ENCODE measurements at regions not wholly inside any gene's neighbourhood (a gene's known extent, or its start where the extent isn't known, plus 50 kb on each side); places are given as distances from the start of the nearest gene placed in this dataset.

GRCh38 chr17:62875296-62875695 lies 67.2 kb upstream of the MARCHF10 start:
- no peak for DNase-seq (ENCODE audit: low read depth, low spot score)
- Histone ChIP-seq H3K4me3 (ENCODE audit: low read depth in 2 of 2, low read length in 2 of 2) (no peak overlapping the region), H3K27me3 (ENCODE audit: control insufficient read depth, insufficient read depth, low read length) (no peaks in the 10 kb centered on the region), H3K4me1 (ENCODE audit: control insufficient read depth, insufficient read depth, low read length) (no peaks in the 10 kb centered on the region), H3K9me3 (ENCODE audit: control insufficient read depth, insufficient read depth, low read depth, low read length) (no peaks in the 10 kb centered on the region), H3K36me3 (ENCODE audit: control insufficient read depth, insufficient read depth, low read length) (no peaks in the 10 kb centered on the region), H3K27ac (ENCODE audit: low read length) (no peak overlapping the region; the same call in 1 of the 2 replicates)
- intact Hi-C loops (cut with micrococcal nuclease; ENCODE audit: unreplicated experiment): no loop called here
- ATAC-seq: no peak
- TF ChIP-seq TCF7L2 (IDR thresholded peaks at IDR 0.05; ENCODE audit: low read depth, low read length) (no peak), POLR2AphosphoS5 (IDR thresholded peaks at IDR 0.05; ENCODE audit: low read depth, low read length) (no peak), SIN3A (IDR thresholded peaks at IDR 0.05; ENCODE audit: borderline replicate concordance, insufficient read depth, low read depth, low read length) (no peak), CTCF (IDR thresholded peaks at IDR 0.05) (no peak), REST (IDR thresholded peaks at IDR 0.05; ENCODE audit: insufficient read depth in 1 of 2, low read depth in 2 of 2, low read length in 1 of 2) (no peak)
- CTCF ChIA-PET: no interaction called here
- POLR2A ChIA-PET: interaction anchor here (0.7 kb wide), 1 partner anchor 10 kb away, joined by 7 read pairs; no protein-coding TSS in a partner anchor
- in situ Hi-C loops (cut with HindIII; ENCODE audit: low pct_unique_long_range_greater_than_20kb, low sequenced_read_pairs): no loop called here
- BruUV-seq (replicated peaks): no TSS peak

GRCh38 chr17:62871291-62871690 lies 63.2 kb upstream of the MARCHF10 start:
- ChIA-PET CTCF (no interaction called here), POLR2A (interaction anchor here (0.5 to 0.6 kb wide), 2 partner anchors 29 to 113 kb away, joined by 3 to 4 read pairs; no protein-coding TSS in a partner anchor)
- Histone ChIP-seq H3K36me3 (ENCODE audit: control insufficient read depth, insufficient read depth, low read length) (no peaks in the 10 kb centered on the region), H3K4me1 (ENCODE audit: control insufficient read depth, insufficient read depth, low read length) (no peaks in the 10 kb centered on the region), H3K27me3 (ENCODE audit: control insufficient read depth, insufficient read depth, low read length) (no peaks in the 10 kb centered on the region), H3K27ac (ENCODE audit: low read length) (no peak overlapping the region), H3K9me3 (ENCODE audit: control insufficient read depth, insufficient read depth, low read depth, low read length) (no peaks in the 10 kb centered on the region), H3K4me3 (ENCODE audit: low read depth in 2 of 2, low read length in 2 of 2) (no peak overlapping the region)
- DNase-seq (ENCODE audit: low read depth, low spot score) (no peak), ATAC-seq (no peak)
- intact Hi-C loops (cut with micrococcal nuclease; ENCODE audit: unreplicated experiment) (no loop called here), in situ Hi-C loops (cut with HindIII; ENCODE audit: low pct_unique_long_range_greater_than_20kb, low sequenced_read_pairs) (no loop called here)
- TF ChIP-seq CTCF (IDR thresholded peaks at IDR 0.05): no peak
- no peak for TF ChIP-seq TCF7L2 (IDR thresholded peaks at IDR 0.05; ENCODE audit: low read depth, low read length)
- no peak for TF ChIP-seq POLR2AphosphoS5 (IDR thresholded peaks at IDR 0.05; ENCODE audit: low read depth, low read length)
- TF ChIP-seq SIN3A (IDR thresholded peaks at IDR 0.05; ENCODE audit: borderline replicate concordance, insufficient read depth, low read depth, low read length): no peak
- TF ChIP-seq REST (IDR thresholded peaks at IDR 0.05; ENCODE audit: insufficient read depth in 1 of 2, low read depth in 2 of 2, low read length in 1 of 2): no peak
- no TSS peak for BruUV-seq (replicated peaks)
